GM21360 (cell line): ENCODE measurements at regions not wholly inside any gene's neighbourhood (a gene's known extent, or its start where the extent isn't known, plus 50 kb on each side); places are given as distances from the start of the nearest gene placed in this dataset.

Experiments
- ATAC-seq: cut with Tn5 transposase; IDR thresholded peaks from one replicate; pipeline ENCODE4 v1.9.1; 2021; ENCODE audit warnings: mild to moderate bottlenecking, moderate library complexity; ENCODE audit not compliant: unreplicated experiment

DNA sequence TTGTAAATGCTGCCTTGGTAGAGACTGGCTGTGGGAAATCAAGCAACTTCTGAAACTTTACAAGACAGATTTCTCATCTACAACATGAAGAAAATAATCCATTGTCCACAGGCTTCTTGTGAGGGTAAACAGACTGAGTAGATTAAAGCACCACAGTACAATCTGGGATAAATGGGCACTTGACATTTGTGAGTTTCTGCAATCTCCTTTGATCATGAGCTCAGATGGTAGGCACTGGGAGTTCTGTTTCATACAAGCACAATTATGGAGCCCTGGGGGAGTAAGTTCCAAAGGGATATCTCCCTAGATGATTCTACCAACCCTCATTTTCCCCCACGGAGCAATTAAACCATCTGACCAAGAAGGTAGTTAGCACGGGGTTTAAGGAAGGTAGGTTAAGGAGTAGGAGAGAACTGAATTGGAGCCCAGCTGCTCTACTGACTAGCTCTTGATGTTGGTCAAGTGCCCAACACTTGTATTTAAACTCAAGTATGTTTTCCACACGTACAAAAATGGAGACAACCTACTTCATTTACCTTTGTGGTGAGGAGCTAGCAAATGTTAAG is 479.5 kb upstream of the TNC start:
- ATAC-seq = no peak

DNA sequence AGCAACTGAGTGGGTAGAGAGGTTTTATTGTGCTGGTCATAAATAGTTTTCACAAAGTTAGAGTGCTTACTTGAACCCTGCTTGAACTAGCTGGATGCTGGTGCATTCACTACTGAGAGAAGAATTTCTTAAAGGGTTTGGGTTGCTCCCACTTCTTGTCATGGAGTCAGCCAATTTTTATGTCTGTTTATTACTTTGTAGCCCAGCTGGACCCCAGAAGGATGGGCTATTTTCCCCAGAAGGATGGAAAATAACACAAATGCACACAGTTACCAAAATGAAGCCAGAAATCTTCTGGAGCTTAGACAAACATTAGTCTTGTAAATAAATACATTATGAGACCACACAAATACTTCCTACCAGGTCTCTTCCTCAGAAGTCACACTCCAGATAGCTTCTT is 480.8 kb upstream of the TNC start:
- ATAC-seq = no peak

DNA sequence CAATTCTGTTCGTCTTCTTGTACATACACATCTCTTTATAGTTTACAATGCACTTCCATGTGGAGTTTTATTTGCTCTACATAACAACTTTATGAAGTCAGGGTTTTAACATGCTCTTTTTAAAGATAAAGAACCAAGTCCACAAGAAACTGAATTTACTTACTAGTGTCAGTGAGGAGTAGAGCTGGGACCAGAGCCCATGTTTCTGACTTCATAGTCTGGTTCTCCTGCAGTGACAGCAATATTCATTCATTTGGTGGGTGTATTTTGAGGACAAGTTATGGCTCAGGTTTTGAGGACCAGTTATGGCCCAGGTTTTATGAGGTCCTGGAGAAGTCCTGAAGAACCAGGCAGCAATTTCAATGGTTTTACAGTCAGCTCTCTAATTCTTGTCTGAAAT is 481.9 kb upstream of the TNC start:
- no peak for ATAC-seq

DNA sequence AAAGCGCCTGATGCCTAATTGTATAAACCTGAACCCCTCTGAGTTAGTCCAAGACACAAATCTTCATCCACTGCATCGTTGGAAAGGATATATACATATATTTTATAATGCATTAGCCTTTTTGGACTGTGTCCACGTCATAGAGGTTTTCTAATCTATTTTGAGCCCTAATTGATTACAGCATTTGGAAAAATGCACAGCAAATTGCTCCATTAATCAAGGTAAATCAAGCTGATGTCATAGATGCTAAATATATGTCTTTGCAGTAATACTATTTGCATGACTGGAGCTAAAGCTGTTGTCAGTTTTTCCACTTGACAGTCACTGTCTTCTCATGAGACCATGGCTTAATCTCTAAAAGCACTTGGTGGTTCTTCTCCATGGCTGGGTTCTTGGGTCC is 483.5 kb upstream of the TNC start:
- no peak for ATAC-seq

DNA sequence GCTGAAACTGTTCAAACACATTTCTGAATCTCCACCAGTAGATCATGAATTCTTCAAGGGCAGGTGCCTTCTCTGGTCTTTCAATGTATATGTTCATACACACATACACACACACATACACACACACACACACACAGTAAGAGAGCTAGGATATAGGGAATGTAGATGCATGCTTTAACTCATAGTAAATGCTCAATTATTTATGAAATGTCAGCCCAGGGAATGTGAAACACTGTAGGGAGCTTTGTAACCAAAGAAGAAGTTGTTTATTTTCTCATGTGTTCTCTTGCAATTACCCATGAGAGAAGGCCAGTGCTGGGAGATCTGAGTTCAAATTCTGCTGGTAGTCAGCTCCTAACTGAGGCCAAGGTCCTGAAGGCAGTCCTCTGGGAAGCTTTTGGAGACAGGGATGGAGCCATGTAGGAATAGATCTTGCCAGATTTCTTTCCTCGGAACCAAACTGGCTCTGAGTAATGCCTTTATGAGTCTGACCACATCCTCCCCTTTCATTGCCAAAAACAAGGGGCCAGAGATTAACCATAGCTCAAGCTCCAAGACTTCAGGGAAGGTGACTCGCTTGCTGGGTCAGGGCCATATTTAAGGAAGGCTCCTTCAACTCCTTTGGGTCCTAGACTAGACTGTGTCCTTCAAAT is 487.0 kb upstream of the TNC start:
- no peak for ATAC-seq

DNA sequence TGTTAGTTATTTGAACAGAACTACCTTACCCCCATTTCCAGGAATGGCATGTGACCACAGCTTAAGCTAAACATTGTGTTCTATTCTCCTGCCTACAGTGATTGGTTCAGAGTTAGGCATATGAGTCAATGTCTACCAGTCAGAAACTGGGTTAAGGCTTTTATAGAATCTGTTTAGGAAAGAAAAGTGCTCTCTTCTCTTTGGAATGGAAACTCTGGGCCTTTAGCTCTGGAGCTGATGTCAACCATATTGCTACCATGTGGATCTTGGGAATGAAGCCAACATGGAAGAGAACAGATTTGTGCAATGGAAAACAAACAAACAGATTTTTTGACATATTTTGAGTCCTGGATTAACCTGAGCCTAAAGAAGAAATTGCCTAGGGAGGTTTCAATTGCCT is 488.9 kb upstream of the TNC start:
- no peak for ATAC-seq

DNA sequence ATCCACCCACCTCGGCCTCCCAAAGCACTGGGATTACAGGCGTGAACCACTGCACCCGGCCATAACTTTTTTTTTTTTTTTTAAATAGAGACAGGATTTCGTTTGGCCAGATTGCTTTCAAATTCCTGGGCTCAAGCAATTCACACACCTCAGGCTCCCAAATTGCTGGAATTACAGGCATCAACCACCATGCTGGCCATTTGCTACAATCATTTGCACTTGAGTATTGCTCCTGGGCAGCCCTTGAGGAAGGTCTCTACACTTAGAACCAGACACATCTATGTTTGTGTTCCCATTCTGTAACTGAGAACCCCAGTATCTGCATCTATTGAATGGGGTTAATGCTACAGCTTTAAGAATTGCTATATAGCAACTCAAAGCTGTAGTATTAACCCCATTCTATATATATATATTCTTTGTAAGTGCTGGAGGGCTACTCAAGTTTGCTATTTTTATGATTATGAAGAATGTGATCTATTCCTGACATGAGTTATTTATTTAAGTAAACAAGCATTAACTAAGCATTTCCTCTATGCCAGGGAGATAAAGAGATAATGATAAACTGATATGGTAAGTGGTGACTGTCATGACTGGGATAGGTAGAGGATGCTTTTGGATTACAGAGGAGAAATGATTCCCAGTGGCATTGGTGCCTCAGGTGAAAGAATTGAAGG is 496.5 kb upstream of the TNC start:
- ATAC-seq = no peak

DNA sequence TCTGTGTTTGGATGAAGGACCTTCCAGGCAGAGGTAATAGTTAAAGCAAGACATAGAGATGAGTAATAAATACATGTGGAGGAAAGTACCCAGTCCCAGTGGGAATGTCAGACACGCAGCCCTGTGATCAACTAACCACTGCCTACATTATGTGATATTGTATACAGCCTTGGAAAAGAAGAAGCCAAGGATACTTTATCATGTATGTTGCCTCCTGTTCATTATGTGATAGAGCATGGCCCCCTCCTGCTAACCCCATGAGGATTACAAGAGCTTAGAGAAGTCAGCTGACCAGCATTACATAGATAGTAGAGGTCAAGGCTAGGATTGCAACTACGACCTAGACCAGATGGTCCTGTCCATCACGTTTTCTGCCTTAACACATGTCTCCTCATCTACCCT is 497.0 kb upstream of the TNC start:
- no peak for ATAC-seq

DNA sequence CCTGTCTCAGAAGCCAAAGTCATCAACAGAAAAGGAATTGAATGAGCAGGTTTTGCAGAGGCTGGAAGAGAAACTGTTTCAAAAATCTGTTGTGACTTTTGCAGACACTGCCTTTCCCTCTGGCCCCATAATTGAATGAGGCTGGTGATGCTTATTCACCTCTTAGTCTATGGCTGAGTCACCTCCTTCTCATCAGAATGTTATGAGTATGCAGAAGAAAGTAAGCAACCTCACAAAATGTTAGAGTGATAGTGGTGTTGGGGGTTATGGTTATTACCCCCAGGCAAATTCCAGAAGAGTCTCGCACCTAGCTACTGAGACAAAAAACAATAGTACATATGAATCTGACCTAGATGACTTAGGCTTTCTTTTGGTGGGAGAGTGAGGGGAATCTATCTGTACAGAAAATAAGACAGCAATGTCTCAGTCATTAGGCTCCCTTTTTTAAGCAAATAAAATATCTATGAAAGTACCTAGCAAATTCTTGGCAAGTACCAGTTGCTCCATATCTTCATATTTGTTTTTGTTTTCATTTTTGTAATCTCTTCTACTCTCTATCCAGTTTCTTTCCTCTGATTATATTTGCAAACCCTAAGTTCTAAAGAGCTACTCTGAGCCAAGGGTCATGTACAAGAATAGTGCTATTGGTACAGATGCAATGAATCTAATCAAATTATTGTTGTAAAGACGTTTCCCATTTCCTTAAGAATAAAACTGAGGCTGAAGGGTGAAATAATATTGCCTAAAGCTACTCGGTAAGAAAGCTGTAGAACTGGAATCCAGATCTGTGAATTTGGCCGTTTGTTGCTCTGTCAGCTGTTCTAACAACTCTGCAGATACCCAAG is 498.1 kb upstream of the TNC start:
- no peak for ATAC-seq

DNA sequence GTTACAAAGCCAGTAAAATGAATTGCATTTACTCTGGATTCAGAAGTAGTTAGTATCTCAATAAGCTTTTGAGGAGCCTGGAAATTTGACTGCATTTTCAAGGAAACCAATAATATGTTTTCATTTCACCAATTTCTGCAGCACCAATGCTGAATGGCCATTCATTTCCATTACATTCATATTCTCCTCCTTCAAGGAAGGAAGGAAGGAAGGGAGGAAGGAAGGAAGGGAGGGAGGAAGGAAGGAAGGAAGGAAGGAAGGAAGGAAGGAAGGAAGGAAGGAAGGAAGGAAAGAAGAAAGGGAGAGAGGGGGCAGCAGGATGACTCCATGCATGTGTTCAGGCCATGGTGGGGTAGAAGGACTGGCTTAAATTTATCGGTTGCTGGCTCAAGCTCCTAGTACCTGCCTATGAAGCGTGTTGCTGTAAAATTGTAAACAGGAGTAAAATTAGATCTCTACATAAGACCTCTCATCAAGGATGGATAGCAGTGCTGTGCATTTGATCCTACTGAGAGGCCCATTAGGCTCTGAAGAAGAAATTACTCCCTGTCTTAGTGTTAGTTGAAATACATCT is 498.8 kb upstream of the TNC start:
- no peak for ATAC-seq

DNA sequence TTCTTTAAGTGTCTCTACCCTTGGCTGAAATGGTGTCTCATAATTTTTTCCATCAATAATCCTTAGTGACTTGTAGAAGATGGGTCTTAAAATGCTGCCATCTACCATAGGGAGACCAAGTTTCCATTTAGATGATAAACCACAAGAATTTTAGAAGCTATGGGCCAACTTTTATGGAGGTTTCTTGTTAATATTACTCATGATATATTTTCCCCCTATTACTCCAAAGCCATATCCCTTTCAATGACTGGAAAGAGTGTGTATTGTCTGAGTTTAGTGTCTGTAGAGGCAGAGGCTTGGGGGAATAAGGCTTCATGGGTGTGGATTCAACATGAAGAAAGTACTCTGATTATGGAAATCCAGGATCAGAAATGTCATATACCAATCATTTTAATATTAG is 507.3 kb upstream of the TNC start:
- no peak for ATAC-seq

DNA sequence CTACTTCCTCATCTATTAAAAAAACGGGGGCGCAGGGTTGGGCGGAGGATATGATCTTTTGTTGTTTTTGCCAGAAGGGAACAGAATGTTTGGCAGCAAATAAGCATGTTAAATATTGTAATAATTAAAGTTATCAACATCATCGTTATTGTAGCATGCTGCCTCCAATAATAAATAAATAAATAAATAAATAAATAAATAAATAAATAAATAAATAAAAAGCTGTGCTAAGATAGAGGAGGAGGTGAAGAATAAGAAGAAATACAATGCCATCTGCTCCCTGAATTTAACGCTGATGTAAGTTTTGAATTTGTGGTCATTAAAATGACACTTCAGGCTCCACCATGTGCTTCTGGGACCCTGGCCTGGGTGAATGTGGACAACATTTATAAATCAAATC is 508.0 kb upstream of the TNC start:
- ATAC-seq = no peak

DNA sequence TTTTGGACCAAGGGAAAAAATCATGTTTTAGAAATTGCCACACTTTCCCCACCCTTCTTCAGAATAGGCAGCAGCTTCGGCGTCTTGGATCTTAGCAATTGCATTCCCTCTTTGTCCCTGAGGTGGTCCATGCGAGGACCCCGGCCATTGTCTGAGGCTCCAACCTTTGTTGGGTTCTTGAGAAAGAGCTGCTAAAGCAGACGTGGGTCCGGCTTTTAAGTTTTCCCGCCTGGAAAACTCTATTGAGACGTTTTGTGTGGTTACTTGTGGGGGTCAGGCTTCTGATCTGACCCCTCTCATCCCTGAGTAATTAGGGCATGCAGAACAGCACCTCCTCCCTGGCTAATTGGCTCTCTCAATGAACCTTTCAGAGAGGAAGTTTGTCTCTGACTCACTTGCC is 509.6 kb upstream of the TNC start:
- ATAC-seq = no peak

DNA sequence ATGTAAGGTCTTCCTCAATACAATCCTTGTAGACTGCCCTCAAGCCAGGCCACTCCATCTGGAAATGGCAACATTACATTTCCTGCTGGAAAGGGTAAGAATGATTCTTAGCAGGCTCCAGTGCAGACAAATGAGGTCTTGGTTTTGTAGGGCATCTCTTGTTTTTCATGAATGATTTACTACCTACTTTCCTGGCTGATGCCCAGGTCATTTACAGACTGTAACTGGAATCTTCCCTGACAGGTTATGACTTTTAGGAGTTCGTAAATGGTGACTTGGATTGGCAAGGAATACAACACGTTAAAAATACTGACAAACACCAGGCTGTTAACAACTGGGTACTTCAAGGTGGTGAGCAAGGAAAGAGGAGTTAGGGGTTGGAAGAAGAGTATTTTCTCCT is 510.5 kb upstream of the TNC start:
- no peak for ATAC-seq

DNA sequence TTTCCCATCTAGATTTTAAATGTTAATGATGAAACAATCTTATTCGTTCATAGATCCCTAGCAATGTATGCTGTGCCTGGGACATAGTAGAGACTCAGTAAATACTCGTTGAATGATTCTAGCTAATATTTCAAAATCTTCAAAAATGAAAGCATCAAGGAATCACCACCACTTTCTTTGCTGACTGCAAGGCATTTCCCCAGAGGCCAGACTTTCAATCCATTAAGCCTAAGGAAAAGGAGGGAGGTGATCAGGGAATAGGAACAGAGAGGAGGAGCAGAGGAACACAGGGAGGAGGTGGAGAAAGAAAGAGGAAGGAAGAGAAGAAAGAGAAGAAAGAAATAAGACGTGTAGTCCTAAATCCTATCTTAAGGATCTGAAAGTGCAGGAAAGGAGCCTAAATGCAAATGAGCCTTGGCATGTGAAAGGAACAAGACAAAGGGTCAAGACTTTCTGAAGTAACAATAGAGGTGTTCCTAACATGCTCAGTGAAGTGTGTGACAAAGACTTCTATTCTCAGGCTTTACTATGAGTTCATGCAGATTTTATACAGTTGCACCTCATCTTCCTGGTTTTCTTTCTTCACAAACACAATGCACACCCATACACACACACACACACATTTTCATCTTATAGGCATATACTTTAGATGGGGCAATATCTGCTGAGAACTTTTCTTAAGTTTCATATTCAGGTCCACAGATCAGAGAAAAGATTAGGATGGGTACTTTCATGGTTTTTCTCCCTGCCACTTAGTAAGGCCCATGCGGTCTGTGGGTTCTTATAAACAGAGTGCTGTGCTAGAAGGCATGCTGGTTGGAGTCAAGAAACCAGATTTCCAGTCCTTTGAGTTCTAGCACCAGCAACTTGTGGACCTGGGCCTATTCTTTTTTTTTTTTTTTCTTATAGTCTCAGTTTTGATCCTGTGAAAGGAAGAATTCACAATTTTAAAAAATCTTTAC is 512.2 kb upstream of the TNC start:
- no peak for ATAC-seq

DNA sequence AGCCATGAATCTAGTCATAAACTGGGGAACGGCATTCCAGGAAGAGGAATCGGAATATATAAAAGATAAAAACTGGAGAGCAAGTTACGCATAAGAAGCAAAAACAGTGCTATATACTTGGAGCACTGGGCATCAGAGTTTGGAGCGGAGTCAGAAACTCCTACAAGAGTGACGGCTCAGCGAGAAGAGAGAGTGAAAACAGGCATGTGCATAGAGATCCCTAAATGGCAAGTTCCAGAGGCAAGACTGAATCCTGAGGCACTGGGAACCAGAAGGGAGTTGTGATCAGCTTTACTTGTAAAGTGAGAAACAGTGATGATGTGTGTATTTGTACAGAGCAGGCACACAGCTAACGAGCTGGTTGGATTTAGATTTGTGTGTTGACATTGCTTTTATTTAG is 514.4 kb upstream of the TNC start:
- ATAC-seq = no peak

DNA sequence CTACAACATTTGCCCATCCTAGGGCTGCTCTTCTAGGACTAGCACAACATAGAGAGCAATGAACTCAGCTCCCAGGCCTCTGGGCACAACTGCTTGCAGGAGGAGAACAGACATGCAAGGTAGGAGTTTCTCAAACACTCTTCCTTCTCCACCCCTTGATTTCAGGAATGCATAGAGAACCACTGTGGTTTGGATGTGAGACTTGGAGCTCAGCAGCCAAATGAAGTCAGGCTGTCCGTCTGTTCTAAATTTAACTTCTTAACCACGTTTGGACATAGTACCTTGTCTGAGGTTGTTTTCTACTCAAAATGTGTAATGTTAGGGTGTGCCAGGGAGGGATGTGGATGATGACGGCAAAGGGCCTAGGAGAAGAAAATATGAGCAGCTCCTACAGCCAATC is 515.1 kb upstream of the TNC start:
- ATAC-seq = no peak

DNA sequence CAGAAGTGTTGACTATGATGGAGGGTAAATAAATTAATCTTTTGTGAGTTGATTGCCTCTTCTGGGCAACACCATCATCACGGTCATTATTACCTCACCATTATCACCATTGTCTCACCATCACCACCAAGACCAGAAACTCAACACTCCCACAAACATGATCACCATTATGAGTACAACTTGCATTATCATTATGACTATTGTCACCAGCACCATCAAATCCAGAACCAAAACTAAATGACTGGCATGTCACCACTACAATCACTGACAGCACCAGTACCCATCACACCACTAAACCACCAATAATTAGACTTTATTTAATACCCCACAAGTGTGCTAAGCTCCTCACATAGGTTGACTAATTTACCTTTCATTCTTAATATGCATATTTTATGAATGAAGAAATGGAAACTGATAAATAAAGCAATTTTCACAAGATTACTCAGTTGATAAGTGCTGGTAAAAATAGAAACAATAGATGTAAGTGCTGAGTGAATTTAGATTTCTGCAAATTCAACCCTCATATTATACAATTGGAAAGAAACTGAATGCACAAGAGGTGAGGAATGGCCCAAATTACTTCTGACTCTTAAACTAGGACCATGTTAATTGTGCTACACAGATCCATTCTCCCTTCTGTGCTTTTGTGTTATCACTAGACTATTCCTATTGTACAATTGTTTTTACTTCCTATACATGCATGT is 517.8 kb upstream of the PAPPA start:
- ATAC-seq = no peak

DNA sequence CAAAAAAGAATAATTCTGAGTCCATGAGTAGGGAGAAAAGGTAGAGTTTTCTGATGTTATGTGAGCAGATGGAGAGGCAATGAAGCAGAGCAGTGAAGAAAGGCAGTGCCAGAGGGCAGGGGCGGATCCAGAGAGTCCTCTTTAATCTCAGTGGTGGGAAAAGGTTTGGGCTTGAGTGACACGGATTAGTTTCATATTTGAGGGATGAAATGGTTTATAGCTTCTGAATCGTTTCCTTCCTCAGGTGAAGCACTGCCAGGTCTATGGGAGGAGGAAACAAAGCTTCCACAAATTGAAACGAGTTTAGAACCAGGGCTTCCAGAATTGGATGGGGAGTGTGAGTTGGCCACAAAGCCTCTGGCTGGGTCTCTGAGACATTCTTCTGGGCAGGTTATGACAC is 517.0 kb upstream of the PAPPA start:
- ATAC-seq = no peak

DNA sequence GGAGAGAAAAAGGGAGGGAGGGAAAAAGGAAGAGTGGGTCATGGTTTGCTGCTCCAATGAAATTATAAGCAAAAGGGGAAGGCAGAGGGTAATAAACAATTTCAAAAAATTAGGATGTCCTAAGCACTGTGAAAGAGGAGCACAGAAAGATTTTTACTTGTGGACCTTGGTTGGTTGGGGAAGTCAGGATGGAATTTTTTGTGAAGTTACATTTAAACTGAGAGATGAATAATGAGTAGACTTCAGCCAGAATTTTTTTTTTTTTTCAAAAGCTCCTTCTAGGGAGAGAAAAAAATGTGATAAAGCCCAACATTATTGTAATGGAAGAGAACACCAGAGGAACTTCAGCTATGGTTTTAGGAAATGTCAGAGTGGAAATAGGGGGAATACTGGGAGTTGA is 515.9 kb upstream of the PAPPA start:
- ATAC-seq = no peak
